Stimulated activated CD8-positive, alpha-beta memory T cell treated with anti-CD3 and anti-CD28 coated beads, Interleukin-7, amount 100 ng/mL, for 4 hours (primary cell): ENCODE measurements at regions not wholly inside any gene's neighbourhood (a gene's known extent, or its start where the extent isn't known, plus 50 kb on each side); places are given as distances from the start of the nearest gene placed in this dataset.

Source experiments
- DNase-seq, 2 donors: peaks; one replicate each; pipeline ENCODE4 v3.0.0-alpha.2; 2020; ENCODE audit warnings: low read depth in 2 of 2

GRCh38 chr15:62545467-62546227, 380.6 kb upstream of the C2CD4B start:
- DNase-seq: no peak

GRCh38 chr15:62546628-62547027, 381.5 kb upstream of the C2CD4B start:
- DNase-seq: no peak

- DNase-seq: no peak
Observed at GRCh38 chr15:62547584-62547983, 382.5 kb upstream of the C2CD4B start.

- DNase-seq: no peak
Observed at GRCh38 chr15:62549345-62549970, 384.4 kb upstream of the C2CD4B start.

- DNase-seq: no peak
Observed at GRCh38 chr15:62550106-62550505, 385.0 kb upstream of the C2CD4B start.

GRCh38 chr15:62552444-62552843, 387.4 kb upstream of the C2CD4B start:
- DNase-seq: no peak

- DNase-seq: no peak
Observed at GRCh38 chr15:62553911-62554563, 389.0 kb upstream of the C2CD4B start.

- no peak for DNase-seq
Observed at GRCh38 chr15:62558640-62559380, 393.7 kb upstream of the C2CD4B start.

- DNase-seq: no peak
Observed at GRCh38 chr15:62559381-62559733, 394.3 kb upstream of the C2CD4B start.

GRCh38 chr15:62561059-62561519, 396.0 kb upstream of the C2CD4B start:
- no peak for DNase-seq

- DNase-seq: no peak
Observed at GRCh38 chr15:62561571-62561970, 396.5 kb upstream of the C2CD4B start.

GRCh38 chr15:62564886-62565633, 400.0 kb upstream of the C2CD4B start:
- no peak for DNase-seq

- DNase-seq: no peak
Observed at GRCh38 chr15:62565634-62566026, 400.5 kb upstream of the C2CD4B start.

- DNase-seq: no peak
Observed at GRCh38 chr15:62566248-62566647, 401.2 kb upstream of the C2CD4B start.

GRCh38 chr15:62567501-62567900, 402.4 kb upstream of the C2CD4B start:
- DNase-seq: no peak

- DNase-seq: no peak
Observed at GRCh38 chr15:62568004-62568403, 402.9 kb upstream of the C2CD4B start.

- DNase-seq: no peak
Observed at GRCh38 chr15:62568702-62569101, 403.6 kb upstream of the C2CD4B start.

GRCh38 chr15:62569460-62570404, 404.6 kb upstream of the C2CD4B start:
- DNase-seq: no peak

- no peak for DNase-seq
Observed at GRCh38 chr15:62570405-62570783, 405.3 kb upstream of the C2CD4B start.

GRCh38 chr15:62571072-62571471, 406.0 kb upstream of the C2CD4B start:
- DNase-seq: no peak
